HepG2 (cell line): ENCODE measurements at regions not wholly inside any gene's neighbourhood (a gene's known extent, or its start where the extent isn't known, plus 50 kb on each side); places are given as distances from the start of the nearest gene placed in this dataset.

Source experiments
- GTF3A ChIP-seq: sonication (generic); formaldehyde crosslinking; conservative IDR thresholded peaks from 2 replicates; pipeline ENCODE4 v1.4.0; 2020; ENCODE audit warnings: mild to moderate bottlenecking, missing genetic modification reagents
- NBN ChIP-seq: fragments of 450-650 bp; conservative IDR thresholded peaks from 2 replicates; pipeline ENCODE4 v1.6.1; 2017
- POLR2A ChIP-seq, 2 experiments: IDR thresholded peaks; 2 replicates each; pipeline ENCODE4 v1.6.1; 2011; ENCODE audit warnings: low read depth in 2 of 2, low read length in 2 of 2, mild to moderate bottlenecking in 1 of 2, moderate library complexity in 1 of 2; ENCODE audit not compliant: insufficient read depth in 1 of 2
- RAD21 ChIP-seq: fragments of 450-650 bp; formaldehyde crosslinking; IDR thresholded peaks from 2 replicates; pipeline ENCODE4 v1.5.0; 2020; ENCODE audit warnings: mild to moderate bottlenecking
- SRF ChIP-seq: IDR thresholded peaks from 2 replicates; pipeline ENCODE4 v1.6.1; 2011; ENCODE audit warnings: mild to moderate bottlenecking, low read depth, low read length, moderate library complexity
- TGIF2 ChIP-seq: IDR thresholded peaks from 2 replicates; pipeline ENCODE4 v1.6.1; 2016; ENCODE audit warnings: control low read depth, missing compliant biosample characterization
- ZNF552 ChIP-seq: sonication (generic); formaldehyde crosslinking; IDR thresholded peaks from 2 replicates; pipeline ENCODE4 v1.9.0; 2022; ENCODE audit warnings: missing genetic modification reagents, mild to moderate bottlenecking, borderline replicate concordance
- ZNF703 ChIP-seq: sonication (generic); formaldehyde crosslinking; IDR thresholded peaks from 2 replicates; pipeline ENCODE4 v1.5.1; 2020; ENCODE audit warnings: missing genetic modification reagents, mild to moderate bottlenecking, moderate library complexity, borderline replicate concordance
- TF ChIP-seq, protein P1 (sequence below): sonication (generic); formaldehyde crosslinking; IDR thresholded peaks from 2 replicates; pipeline ENCODE4 v1.5.0; 2020; ENCODE audit warnings: mild to moderate bottlenecking, missing genetic modification reagents, moderate library complexity
- TF ChIP-seq, protein P2 (sequence below): sonication (generic); formaldehyde crosslinking; conservative IDR thresholded peaks from 2 replicates; pipeline ENCODE4 v1.4.0; 2020; ENCODE audit warnings: missing genetic modification reagents
- TF ChIP-seq, protein P3 (sequence below): fragments of 450-650 bp; IDR thresholded peaks from 2 replicates; pipeline ENCODE4 v1.6.1; 2016
- TF ChIP-seq, protein P4 (sequence below): sonication (generic); formaldehyde crosslinking; conservative IDR thresholded peaks from 2 replicates; pipeline ENCODE4 v1.4.0; 2020; ENCODE audit warnings: missing genetic modification reagents

DNA sequence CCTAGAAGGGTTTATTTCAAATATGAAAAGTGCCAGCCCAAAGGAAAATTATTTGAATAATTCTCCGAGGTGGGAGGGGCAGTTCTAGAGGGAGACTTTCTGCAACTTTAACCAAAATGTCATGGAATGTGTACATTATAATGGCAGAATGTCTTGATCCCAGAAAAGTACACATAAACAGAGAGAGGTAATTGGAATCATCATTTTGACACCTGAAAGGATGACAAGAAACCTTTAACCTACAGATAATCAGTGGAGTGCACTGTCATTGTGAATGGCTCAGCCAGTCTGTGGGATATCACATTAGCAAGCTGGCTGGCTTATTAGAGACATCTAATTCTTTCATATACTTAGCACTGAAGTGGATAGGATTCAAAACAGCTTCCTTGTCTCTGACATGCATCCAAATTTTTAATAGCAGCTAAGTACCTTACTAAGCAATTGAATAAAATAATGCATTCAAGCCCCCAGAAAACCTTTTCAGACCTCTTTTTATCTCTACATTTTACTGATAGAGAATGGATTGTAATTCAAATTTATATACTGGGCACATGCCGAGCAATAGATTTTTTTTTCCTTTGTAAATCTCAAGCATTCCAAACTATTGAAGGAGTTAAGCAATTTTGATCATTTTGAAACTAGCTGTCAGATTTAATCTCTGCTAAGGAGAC, 468.6 kb downstream of the COG6 start:
- TF ChIP-seq ZNF552 (CRISPR knock-in tag) (no peak), ZNF703 (CRISPR knock-in tag) (no peak), TGIF2 (CRISPR knock-in tag) (no peak), POLR2A (IDR thresholded peaks at IDR 0.05; ENCODE audit: insufficient read depth in 1 of 2, low read depth in 2 of 2, low read length in 2 of 2) (no peak), GTF3A (CRISPR knock-in tag) (no peak), RAD21 (no peak), SRF (no peak), NBN (no peak)
- TF ChIP-seq, protein P1, sequence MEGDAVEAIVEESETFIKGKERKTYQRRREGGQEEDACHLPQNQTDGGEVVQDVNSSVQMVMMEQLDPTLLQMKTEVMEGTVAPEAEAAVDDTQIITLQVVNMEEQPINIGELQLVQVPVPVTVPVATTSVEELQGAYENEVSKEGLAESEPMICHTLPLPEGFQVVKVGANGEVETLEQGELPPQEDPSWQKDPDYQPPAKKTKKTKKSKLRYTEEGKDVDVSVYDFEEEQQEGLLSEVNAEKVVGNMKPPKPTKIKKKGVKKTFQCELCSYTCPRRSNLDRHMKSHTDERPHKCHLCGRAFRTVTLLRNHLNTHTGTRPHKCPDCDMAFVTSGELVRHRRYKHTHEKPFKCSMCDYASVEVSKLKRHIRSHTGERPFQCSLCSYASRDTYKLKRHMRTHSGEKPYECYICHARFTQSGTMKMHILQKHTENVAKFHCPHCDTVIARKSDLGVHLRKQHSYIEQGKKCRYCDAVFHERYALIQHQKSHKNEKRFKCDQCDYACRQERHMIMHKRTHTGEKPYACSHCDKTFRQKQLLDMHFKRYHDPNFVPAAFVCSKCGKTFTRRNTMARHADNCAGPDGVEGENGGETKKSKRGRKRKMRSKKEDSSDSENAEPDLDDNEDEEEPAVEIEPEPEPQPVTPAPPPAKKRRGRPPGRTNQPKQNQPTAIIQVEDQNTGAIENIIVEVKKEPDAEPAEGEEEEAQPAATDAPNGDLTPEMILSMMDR (CRISPR knock-in tag): no peak
- TF ChIP-seq, protein P2, sequence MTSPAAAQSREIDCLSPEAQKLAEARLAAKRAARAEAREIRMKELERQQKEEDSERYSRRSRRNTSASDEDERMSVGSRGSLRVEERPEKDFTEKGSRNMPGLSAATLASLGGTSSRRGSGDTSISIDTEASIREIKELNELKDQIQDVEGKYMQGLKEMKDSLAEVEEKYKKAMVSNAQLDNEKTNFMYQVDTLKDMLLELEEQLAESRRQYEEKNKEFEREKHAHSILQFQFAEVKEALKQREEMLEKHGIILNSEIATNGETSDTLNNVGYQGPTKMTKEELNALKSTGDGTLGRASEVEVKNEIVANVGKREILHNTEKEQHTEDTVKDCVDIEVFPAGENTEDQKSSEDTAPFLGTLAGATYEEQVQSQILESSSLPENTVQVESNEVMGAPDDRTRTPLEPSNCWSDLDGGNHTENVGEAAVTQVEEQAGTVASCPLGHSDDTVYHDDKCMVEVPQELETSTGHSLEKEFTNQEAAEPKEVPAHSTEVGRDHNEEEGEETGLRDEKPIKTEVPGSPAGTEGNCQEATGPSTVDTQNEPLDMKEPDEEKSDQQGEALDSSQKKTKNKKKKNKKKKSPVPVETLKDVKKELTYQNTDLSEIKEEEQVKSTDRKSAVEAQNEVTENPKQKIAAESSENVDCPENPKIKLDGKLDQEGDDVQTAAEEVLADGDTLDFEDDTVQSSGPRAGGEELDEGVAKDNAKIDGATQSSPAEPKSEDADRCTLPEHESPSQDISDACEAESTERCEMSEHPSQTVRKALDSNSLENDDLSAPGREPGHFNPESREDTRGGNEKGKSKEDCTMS (CRISPR knock-in tag): no peak
- TF ChIP-seq, protein P3, sequence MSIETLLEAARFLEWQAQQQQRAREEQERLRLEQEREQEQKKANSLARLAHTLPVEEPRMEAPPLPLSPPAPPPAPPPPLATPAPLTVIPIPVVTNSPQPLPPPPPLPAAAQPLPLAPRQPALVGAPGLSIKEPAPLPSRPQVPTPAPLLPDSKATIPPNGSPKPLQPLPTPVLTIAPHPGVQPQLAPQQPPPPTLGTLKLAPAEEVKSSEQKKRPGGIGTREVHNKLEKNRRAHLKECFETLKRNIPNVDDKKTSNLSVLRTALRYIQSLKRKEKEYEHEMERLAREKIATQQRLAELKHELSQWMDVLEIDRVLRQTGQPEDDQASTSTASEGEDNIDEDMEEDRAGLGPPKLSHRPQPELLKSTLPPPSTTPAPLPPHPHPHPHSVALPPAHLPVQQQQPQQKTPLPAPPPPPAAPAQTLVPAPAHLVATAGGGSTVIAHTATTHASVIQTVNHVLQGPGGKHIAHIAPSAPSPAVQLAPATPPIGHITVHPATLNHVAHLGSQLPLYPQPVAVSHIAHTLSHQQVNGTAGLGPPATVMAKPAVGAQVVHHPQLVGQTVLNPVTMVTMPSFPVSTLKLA: no peak
- TF ChIP-seq, protein P4, sequence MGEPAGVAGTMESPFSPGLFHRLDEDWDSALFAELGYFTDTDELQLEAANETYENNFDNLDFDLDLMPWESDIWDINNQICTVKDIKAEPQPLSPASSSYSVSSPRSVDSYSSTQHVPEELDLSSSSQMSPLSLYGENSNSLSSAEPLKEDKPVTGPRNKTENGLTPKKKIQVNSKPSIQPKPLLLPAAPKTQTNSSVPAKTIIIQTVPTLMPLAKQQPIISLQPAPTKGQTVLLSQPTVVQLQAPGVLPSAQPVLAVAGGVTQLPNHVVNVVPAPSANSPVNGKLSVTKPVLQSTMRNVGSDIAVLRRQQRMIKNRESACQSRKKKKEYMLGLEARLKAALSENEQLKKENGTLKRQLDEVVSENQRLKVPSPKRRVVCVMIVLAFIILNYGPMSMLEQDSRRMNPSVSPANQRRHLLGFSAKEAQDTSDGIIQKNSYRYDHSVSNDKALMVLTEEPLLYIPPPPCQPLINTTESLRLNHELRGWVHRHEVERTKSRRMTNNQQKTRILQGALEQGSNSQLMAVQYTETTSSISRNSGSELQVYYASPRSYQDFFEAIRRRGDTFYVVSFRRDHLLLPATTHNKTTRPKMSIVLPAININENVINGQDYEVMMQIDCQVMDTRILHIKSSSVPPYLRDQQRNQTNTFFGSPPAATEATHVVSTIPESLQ (CRISPR knock-in tag): no peak
